H1 (cell line): ENCODE measurements at regions not wholly inside any gene's neighbourhood (a gene's known extent, or its start where the extent isn't known, plus 50 kb on each side); places are given as distances from the start of the nearest gene placed in this dataset.

ENCODE experiments used
- FOSL1 ChIP-seq: IDR thresholded peaks from 2 replicates; pipeline ENCODE4 v1.6.1; 2011; ENCODE audit warnings: mild to moderate bottlenecking, low read depth, low read length, moderate library complexity; ENCODE audit not compliant: insufficient read depth
- TAF1 ChIP-seq: IDR thresholded peaks from 2 replicates; pipeline ENCODE4 v1.6.1; 2011; ENCODE audit warnings: mild to moderate bottlenecking, low read depth, low read length

DNA sequence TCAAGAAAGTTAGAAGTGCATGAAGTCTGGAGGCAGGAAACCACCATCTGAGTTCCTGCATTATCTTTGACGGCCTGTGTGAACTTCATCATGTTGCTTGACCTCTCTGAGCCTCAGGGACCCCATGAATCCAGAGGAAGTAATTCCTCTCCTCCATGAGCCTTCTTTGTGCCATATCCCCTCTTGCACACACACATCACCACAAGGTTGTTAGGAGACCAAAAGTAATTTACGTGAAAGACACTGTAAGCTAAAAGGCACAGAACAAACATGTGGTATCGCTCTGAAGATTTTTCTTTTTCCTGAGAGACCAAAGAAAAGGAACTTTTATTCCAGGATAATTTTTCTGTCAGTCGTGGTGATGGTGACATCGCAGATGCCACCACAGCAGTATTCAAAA is 55.9 kb upstream of the BCL6 start (continued):
- TF ChIP-seq FOSL1 (no peak), TAF1 (no peak)
